Keratinocyte (primary cell): ENCODE measurements at regions not wholly inside any gene's neighbourhood (a gene's known extent, or its start where the extent isn't known, plus 50 kb on each side); places are given as distances from the start of the nearest gene placed in this dataset.
A peak's percentile ranks its signal among the peaks of the same experiment; 100 is the strongest.

Experiments
- DNase-seq: peaks from one replicate; pipeline ENCODE4 v3.0.0-alpha.2; 2011; ENCODE audit warnings: low read depth, missing footprints, low spot score
- FAIRE-seq: peaks from 2 replicates; lab custom pipeline; 2011; peaks lifted over from hg19 to GRCh38; lab: Jason Lieb, UNC
- H2AFZ ChIP-seq: 2 replicates; pipeline ENCODE4 v1.6.0; 2012; ENCODE audit warnings: low read length, control low read depth, inconsistent platforms; ENCODE audit not compliant: control insufficient read depth
- H3K27ac ChIP-seq: 2 replicates; pipeline ENCODE4 v1.5.1; 2011; ENCODE audit warnings: low read length; ENCODE audit not compliant: control insufficient read depth, insufficient read depth
- H3K27me3 ChIP-seq: 3 replicates; pipeline ENCODE4 v1.6.0; 2011; ENCODE audit warnings: low read length; ENCODE audit not compliant: control insufficient read depth, insufficient read depth; ENCODE audit errors: extremely low read depth
- H3K36me3 ChIP-seq, 2 experiments: 2 replicates in 1 of 2; 3 replicates in 1 of 2; pipeline ENCODE4 v1.5.1; 2011; ENCODE audit warnings: low read length in 2 of 2, mild to moderate bottlenecking in 1 of 2; ENCODE audit not compliant: control insufficient read depth in 2 of 2, insufficient read depth in 2 of 2; ENCODE audit errors: extremely low read depth in 1 of 2
- H3K4me1 ChIP-seq: 3 replicates; pipeline ENCODE4 v1.5.1; 2011; ENCODE audit warnings: low read length; ENCODE audit not compliant: control insufficient read depth, insufficient read depth; ENCODE audit errors: extremely low read depth
- H3K4me2 ChIP-seq: 3 replicates; pipeline ENCODE4 v1.6.0; 2011; ENCODE audit warnings: low read depth, low read length; ENCODE audit not compliant: control insufficient read depth, insufficient read depth; ENCODE audit errors: extremely low read depth
- H3K4me3 ChIP-seq, 3 experiments: fragments of 200-600 bp in 1 of 3; sonication (generic) in 1 of 3; 2 replicates in 2 of 3; 3 replicates in 1 of 3; pipeline ENCODE4 v1.5.1; 2011 to 2016; ENCODE audit warnings: low read length in 3 of 3, mild to moderate bottlenecking in 3 of 3, control low read depth in 2 of 3, inconsistent platforms in 1 of 3, low read depth in 1 of 3, mixed read lengths in 1 of 3, mixed run types in 1 of 3, moderate library complexity in 1 of 3; ENCODE audit not compliant: control insufficient read depth in 2 of 3, insufficient read depth in 2 of 3; ENCODE audit errors: extremely low read depth in 1 of 3
- H3K79me2 ChIP-seq: 2 replicates; pipeline ENCODE4 v1.6.0; 2012; ENCODE audit warnings: low read length; ENCODE audit not compliant: control insufficient read depth, insufficient read depth
- H3K9ac ChIP-seq: 3 replicates; pipeline ENCODE4 v1.6.0; 2011; ENCODE audit warnings: low read length; ENCODE audit not compliant: control insufficient read depth, insufficient read depth; ENCODE audit errors: extremely low read depth
- H3K9me1 ChIP-seq: 3 replicates; pipeline ENCODE4 v1.6.0; 2011; ENCODE audit warnings: low read length; ENCODE audit not compliant: control insufficient read depth, insufficient read depth; ENCODE audit errors: extremely low read depth
- H3K9me3 ChIP-seq: 2 replicates; pipeline ENCODE4 v1.5.1; 2012; ENCODE audit warnings: low read depth, low read length; ENCODE audit not compliant: control insufficient read depth
- H4K20me1 ChIP-seq: 3 replicates; pipeline ENCODE4 v1.6.0; 2011; ENCODE audit warnings: low read length; ENCODE audit not compliant: control insufficient read depth, insufficient read depth; ENCODE audit errors: extremely low read depth
- CTCF ChIP-seq, 3 experiments: IDR thresholded peaks in 1 of 3; conservative IDR thresholded peaks in 1 of 3; optimal IDR thresholded peaks in 1 of 3; 2 replicates in 2 of 3; 3 replicates in 1 of 3; pipeline versions ENCODE3 to v1.5.1; 2011; ENCODE audit warnings: low read length in 3 of 3, mild to moderate bottlenecking in 3 of 3, moderate library complexity in 2 of 3, control low read depth in 1 of 3, inconsistent platforms in 1 of 3; ENCODE audit not compliant: insufficient read depth in 2 of 3; ENCODE audit errors: extremely low read depth in 1 of 3
- EZH2 ChIP-seq: IDR thresholded peaks from one replicate; pipeline ENCODE4 v1.6.1; 2012; ENCODE audit warnings: inconsistent platforms, mild to moderate bottlenecking, low read length, moderate library complexity
- dilution Hi-C: fragments of 300-500 bp; cut with MboI; formaldehyde crosslinking; loops from one replicate; pipeline ENCODE4 v1.7.0; 2020; ENCODE audit warnings: low sequenced_read_pairs; ENCODE audit not compliant: extremely low pct_ligation_motif_present

- Histone ChIP-seq H3K27me3 (no peaks in the 10 kb centered on the region), H4K20me1 (no peaks in the 10 kb centered on the region), H3K36me3 (no peaks in the 10 kb centered on the region), H3K79me2 (no peaks in the 10 kb centered on the region), H3K4me2 (no peak overlapping the region), H3K4me1 (no peaks in the 10 kb centered on the region), H3K9ac (no peak overlapping the region), H3K4me3 (no peak overlapping the region), H3K27ac (no peak overlapping the region), H3K9me3 (no peaks in the 10 kb centered on the region), H3K9me1 (no peaks in the 10 kb centered on the region), H2AFZ (no peak overlapping the region)
- DNase-seq, result peak; percentile 25
- dilution Hi-C loops, result no loop called here
- TF ChIP-seq CTCF (optimal IDR thresholded peaks at IDR 0.05 in 1 of 3, IDR thresholded peaks at IDR 0.05 in 1 of 3, conservative IDR thresholded peaks at IDR 0.05 in 1 of 3; ENCODE audit: extremely low read depth in 1 of 3, insufficient read depth in 2 of 3, low read length in 3 of 3) (peak; percentile 57 to 71 (median 64)), EZH2 (no peak)
- FAIRE-seq, result peak; percentile 60
Measured at GRCh38 chr7:16078076-16078952, 343.0 kb downstream of the CRPPA start.

- DNase-seq, result peak; percentile 15
- H3K9me3 ChIP-seq, result no peaks in the 10 kb centered on the region
- dilution Hi-C loops, result no loop called here
- FAIRE-seq, result no peak
- H3K4me1 ChIP-seq, result no peaks in the 10 kb centered on the region
- H3K27me3 ChIP-seq, result no peaks in the 10 kb centered on the region
- H3K27ac ChIP-seq, result no peak overlapping the region
- no peak overlapping the region for H2AFZ ChIP-seq
- no peak overlapping the region for H3K4me3 ChIP-seq
- H3K4me2 ChIP-seq, result no peak overlapping the region
- no peaks in the 10 kb centered on the region for H3K79me2 ChIP-seq
- no peak overlapping the region for H3K9ac ChIP-seq
- no peaks in the 10 kb centered on the region for H3K36me3 ChIP-seq
- H3K9me1 ChIP-seq, result no peaks in the 10 kb centered on the region
- H4K20me1 ChIP-seq, result no peaks in the 10 kb centered on the region
- TF ChIP-seq EZH2, result no peak
- TF ChIP-seq CTCF (optimal IDR thresholded peaks at IDR 0.05 in 1 of 3, IDR thresholded peaks at IDR 0.05 in 1 of 3, conservative IDR thresholded peaks at IDR 0.05 in 1 of 3; ENCODE audit: extremely low read depth in 1 of 3, insufficient read depth in 2 of 3, low read length in 3 of 3), result peak; percentile 54 to 66 (median 57)
Measured at GRCh38 chr7:16071246-16071857, 350.0 kb downstream of the CRPPA start.
